22Rv1 (cell line): ENCODE measurements at regions not wholly inside any gene's neighbourhood (a gene's known extent, or its start where the extent isn't known, plus 50 kb on each side); places are given as distances from the start of the nearest gene placed in this dataset.

Experiments
- H3K27ac ChIP-seq: fragments of 450-650 bp; 2 replicates; pipeline ENCODE4 v1.5.1; 2017
- CTCF ChIP-seq: fragments of 450-650 bp; IDR thresholded peaks from 2 replicates; pipeline ENCODE4 v1.5.1; 2017; ENCODE audit warnings: mild to moderate bottlenecking
- ZFX ChIP-seq: fragments of 450-650 bp; IDR thresholded peaks from 2 replicates; pipeline ENCODE4 v1.6.1; 2017; ENCODE audit warnings: antibody characterized with exemption, borderline replicate concordance

- no peak overlapping the region for H3K27ac ChIP-seq
- TF ChIP-seq ZFX = no peak
- no peak for TF ChIP-seq CTCF
Measured at GRCh38 chr5:67971971-67972821, 243.4 kb upstream of the PIK3R1 start.

- no peak for TF ChIP-seq ZFX
- no peak for TF ChIP-seq CTCF
- H3K27ac ChIP-seq = no peak overlapping the region
Measured at GRCh38 chr5:67971223-67971830, 244.2 kb upstream of the PIK3R1 start.

GRCh38 chr5:67969631-67970030 is 245.9 kb upstream of the PIK3R1 start:
- H3K27ac ChIP-seq = no peak overlapping the region
- no peak for TF ChIP-seq CTCF
- TF ChIP-seq ZFX = no peak

GRCh38 chr5:67969176-67969575 is 246.4 kb upstream of the PIK3R1 start:
- H3K27ac ChIP-seq = no peak overlapping the region
- TF ChIP-seq ZFX = no peak
- TF ChIP-seq CTCF = no peak

GRCh38 chr5:67966712-67967111 is 248.8 kb upstream of the PIK3R1 start:
- no peak for TF ChIP-seq CTCF
- no peak for TF ChIP-seq ZFX
- no peak overlapping the region for H3K27ac ChIP-seq

- TF ChIP-seq CTCF (no peak), ZFX (no peak)
- no peak overlapping the region for H3K27ac ChIP-seq
Measured at GRCh38 chr5:67964619-67965018, 250.9 kb upstream of the PIK3R1 start.
